GM13976 (cell line): ENCODE measurements at regions not wholly inside any gene's neighbourhood (a gene's known extent, or its start where the extent isn't known, plus 50 kb on each side); places are given as distances from the start of the nearest gene placed in this dataset.

ENCODE experiments used
- DNase-seq: peaks from one replicate; pipeline ENCODE4 v3.0.0; 2012; ENCODE audit warnings: low spot score
- in situ Hi-C: fragments of 300-500 bp; cut with MboI; formaldehyde crosslinking; loops from one replicate; pipeline ENCODE4 v1.12.0; 2022; ENCODE audit warnings: low sequenced_read_pairs, mixed read lengths, inconsistent platforms; ENCODE audit not compliant: unreplicated experiment
- TF ChIP-seq, protein P1 (sequence below): IDR thresholded peaks from 2 replicates; pipeline ENCODE4 v1.5.1; 2012; ENCODE audit warnings: borderline replicate concordance, mild to moderate bottlenecking; ENCODE audit not compliant: insufficient read depth; ENCODE audit errors: extremely low read depth, missing control alignments, control extremely low read depth

DNA sequence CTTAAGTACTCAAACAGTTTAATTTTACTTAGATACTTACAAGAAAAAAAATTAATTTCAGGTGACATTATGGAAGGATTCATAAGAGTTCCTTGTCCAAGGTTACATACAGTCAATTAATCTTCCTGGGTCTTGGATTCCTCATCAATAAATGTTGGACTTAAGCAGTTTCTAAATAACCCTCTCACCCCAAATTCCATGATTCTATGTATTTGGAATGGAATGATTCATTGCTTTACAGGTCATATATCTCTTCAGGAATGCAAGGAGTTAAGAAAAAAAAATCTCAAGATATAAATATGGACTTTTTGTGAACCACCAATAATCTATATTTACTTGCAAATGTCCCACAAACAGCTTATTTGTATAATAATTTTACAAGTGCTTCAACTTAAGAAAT lies 84.2 kb upstream of the BMP4 start:
- TF ChIP-seq, protein P1, sequence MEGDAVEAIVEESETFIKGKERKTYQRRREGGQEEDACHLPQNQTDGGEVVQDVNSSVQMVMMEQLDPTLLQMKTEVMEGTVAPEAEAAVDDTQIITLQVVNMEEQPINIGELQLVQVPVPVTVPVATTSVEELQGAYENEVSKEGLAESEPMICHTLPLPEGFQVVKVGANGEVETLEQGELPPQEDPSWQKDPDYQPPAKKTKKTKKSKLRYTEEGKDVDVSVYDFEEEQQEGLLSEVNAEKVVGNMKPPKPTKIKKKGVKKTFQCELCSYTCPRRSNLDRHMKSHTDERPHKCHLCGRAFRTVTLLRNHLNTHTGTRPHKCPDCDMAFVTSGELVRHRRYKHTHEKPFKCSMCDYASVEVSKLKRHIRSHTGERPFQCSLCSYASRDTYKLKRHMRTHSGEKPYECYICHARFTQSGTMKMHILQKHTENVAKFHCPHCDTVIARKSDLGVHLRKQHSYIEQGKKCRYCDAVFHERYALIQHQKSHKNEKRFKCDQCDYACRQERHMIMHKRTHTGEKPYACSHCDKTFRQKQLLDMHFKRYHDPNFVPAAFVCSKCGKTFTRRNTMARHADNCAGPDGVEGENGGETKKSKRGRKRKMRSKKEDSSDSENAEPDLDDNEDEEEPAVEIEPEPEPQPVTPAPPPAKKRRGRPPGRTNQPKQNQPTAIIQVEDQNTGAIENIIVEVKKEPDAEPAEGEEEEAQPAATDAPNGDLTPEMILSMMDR, result no peak
- DNase-seq, result no peak
- in situ Hi-C loops, result no loop called here

DNA sequence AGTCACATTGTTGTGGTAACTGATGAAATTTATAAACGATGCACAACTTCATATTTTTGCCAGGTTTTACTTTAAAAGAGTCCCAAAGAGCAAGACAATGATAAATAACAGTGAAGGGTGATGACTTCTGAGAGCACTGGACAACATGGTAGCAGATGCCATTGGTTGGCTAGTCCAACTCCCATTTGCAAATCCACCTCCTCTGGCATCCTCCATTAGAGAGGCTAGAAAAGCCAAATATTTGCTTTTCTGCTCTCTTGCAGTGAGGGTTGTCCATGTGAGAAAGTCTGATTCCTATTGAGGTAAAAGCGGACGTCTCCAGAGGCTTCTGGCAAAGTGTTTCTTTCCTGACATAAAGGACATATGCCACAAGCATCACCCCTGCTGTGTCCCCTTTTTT lies 89.6 kb upstream of the BMP4 start:
- DNase-seq, result no peak
- in situ Hi-C loops, result no loop called here
- TF ChIP-seq, protein P1, result no peak

DNA sequence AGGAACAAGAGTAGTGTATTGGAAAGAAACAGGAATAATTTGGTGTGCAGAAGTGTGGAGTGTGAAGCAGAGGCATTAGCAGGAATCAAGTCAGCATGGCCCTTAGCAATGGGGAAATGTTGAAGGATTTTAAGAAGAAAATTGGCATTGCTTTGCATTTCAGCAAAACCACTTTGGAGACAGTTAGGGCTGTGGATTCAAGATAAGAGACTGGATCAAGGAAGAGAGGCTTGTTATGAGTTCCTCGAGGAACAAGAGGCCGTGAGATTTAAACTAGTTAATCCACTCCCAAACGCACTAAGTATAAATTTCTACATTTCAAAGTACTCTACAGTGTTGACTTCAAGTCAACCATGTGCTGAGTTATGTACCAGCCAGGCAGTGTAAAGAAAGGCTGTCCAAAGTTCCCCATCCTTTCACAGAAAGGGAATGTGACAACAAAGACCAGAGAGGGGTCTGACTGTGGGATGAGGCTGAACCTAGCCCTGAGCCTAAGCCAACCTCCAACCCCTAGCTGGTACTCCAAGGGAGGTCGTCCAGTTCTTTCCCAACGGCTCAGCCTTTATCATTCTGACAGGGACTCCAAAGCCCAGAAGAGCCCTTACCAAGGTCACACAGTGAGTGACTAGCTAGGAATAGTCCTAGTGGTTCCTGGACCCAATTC lies 91.2 kb upstream of the BMP4 start:
- in situ Hi-C loops, result no loop called here
- TF ChIP-seq, protein P1, result no peak
- DNase-seq, result no peak

DNA sequence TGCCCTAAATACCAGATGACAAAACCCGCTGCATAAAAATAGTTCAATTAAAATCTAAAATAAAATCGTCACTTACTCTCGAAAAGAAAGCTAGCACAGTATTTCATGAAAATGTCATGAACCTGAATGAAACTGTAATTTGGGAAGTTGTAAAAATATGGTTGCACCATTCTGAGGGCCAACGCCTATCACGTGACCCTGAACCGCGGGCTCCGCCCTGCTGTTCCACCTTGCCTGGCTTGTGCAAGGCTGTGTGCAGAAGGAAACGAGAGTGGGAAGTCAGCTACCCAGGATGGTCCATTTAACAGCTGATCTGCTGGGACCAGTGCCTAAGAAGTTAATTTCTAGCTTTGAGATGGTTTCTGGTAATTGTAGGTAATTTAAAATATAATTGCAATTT lies 91.7 kb upstream of the BMP4 start:
- in situ Hi-C loops, result no loop called here
- TF ChIP-seq, protein P1, result no peak
- no peak for DNase-seq

DNA sequence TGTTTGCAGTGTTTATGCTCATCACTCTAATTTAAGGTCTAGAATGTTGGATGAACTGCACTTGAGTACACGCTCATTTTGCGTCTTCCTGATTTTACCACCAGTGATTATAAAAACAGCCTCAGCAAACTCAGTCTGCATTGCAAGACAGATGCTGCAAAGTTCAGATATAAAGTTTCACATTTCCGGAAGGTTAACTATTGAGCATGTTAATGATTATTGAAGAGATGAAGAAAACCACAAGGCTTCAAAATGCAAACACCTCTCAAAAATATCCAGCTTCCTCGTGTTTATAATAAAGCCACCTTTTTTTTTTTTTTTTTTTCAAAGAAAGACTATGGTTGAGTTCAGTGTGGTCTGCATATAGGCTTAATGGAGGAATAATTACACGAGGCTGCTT lies 92.1 kb upstream of the BMP4 start:
- in situ Hi-C loops, result no loop called here
- TF ChIP-seq, protein P1, result no peak
- no peak for DNase-seq

DNA sequence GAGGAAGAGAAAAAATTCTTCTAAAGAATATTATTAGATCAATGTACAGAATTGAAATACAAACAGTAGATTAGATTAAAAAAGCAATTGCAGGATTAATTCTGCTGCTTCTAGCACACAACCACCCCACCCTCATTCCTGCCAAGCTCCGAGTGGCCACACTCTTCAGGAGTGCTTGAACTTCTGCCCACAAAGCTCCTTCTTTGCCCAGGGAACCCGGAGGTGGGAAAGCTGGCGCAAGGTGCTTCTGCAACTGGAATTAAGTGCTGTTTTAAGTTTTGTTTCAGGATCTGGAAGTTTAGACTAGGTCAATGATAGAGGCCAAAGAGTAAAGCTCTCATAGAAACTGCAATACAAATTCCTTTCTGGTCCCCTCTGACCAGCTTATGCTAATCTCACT lies 94.1 kb upstream of the BMP4 start:
- in situ Hi-C loops, result no loop called here
- TF ChIP-seq, protein P1, result no peak
- DNase-seq, result no peak
